Epithelial cell of esophagus (primary cell): ENCODE measurements at regions not wholly inside any gene's neighbourhood (a gene's known extent, or its start where the extent isn't known, plus 50 kb on each side); places are given as distances from the start of the nearest gene placed in this dataset.

Experiments
- DNase-seq: peaks from one replicate; pipeline ENCODE4 v3.0.0; 2010; ENCODE audit warnings: low read depth
- H3K4me3 ChIP-seq: 2 replicates; pipeline ENCODE4 v1.5.1; 2011; ENCODE audit warnings: mild to moderate bottlenecking, low read length, control low read depth
- TF ChIP-seq, protein P1 (sequence below): IDR thresholded peaks from 2 replicates; pipeline ENCODE4 v1.5.1; 2011; ENCODE audit warnings: low read depth, mild to moderate bottlenecking, low read length, control low read depth, inconsistent platforms; ENCODE audit not compliant: insufficient read depth; ENCODE audit errors: missing control alignments

DNA sequence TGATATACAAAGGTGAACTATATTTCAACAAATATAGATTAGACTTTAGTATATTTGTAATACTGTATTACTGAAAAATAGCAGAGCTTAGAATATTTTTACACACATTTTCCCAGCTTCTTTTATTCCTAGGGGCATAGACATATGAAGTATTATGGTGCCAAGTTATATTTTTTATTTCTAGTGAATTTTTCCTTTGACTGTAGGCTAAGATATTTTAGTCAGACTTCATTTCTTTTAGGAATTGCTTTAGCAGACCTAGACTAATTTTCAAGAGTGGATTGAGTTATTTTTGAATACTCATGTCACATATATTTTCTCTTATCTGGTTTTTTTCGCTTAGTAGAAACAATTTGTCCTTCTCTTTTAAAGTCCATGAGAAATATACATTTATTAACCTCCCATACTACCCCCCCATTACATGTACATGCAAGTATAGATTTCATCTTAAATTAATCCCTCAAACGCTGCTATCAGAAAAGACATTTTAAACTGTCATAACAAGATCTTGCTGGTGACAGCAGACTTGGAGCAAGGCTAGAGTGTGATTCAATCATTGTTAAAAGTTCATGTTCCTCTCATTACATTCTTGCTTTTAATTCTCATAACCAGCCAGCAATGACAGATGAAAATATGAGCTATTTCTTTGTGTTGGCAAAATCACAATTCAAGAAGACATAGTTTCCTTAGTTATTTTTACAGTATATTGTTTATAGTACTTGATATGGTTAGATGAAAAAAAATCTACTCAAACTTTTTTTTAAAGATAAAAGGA lies 456.1 kb downstream of the AEBP2 start:
- DNase-seq = no peak
- TF ChIP-seq, protein P1, sequence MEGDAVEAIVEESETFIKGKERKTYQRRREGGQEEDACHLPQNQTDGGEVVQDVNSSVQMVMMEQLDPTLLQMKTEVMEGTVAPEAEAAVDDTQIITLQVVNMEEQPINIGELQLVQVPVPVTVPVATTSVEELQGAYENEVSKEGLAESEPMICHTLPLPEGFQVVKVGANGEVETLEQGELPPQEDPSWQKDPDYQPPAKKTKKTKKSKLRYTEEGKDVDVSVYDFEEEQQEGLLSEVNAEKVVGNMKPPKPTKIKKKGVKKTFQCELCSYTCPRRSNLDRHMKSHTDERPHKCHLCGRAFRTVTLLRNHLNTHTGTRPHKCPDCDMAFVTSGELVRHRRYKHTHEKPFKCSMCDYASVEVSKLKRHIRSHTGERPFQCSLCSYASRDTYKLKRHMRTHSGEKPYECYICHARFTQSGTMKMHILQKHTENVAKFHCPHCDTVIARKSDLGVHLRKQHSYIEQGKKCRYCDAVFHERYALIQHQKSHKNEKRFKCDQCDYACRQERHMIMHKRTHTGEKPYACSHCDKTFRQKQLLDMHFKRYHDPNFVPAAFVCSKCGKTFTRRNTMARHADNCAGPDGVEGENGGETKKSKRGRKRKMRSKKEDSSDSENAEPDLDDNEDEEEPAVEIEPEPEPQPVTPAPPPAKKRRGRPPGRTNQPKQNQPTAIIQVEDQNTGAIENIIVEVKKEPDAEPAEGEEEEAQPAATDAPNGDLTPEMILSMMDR = no peak
- H3K4me3 ChIP-seq = no peak overlapping the region

DNA sequence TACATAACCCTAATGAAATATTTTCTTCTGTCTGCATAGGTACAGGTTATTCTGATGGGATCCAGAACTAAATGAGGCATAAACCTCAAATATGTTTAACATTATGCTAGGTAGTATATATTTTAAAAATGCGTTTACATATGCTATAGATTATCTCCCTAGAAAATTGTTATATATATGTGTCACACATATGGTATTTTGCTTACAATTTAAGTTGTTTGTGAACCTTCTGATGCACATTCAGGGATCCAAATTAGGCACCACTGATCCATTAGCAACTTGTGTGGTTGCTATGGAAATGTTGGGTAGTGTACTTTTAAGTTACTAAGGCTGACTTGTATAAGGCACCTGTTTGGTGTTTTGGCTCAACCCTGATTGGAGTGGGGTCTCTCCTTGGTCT lies 456.7 kb downstream of the AEBP2 start:
- TF ChIP-seq, protein P1 = no peak
- no peak for DNase-seq
- no peak overlapping the region for H3K4me3 ChIP-seq

DNA sequence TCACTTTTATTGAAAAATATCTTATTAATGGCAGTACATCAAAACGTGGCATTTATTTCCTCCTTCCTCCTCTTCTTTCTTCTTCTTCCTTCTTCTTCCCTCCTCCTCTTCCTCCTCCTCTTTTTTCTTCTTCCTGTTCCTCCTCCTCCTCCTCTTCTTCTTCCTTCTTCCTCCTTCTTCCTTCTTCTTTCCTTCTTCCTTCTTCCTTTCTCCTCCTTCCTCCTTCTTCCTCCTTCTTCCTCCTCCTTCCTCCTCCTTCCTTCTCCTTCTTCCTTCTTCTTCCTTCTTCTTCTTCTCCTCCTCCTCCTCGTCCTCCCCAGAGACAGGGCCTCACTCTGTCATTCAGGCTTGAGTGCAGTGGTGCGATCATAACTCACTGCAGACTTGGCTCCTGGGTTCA lies 457.2 kb downstream of the AEBP2 start:
- DNase-seq = no peak
- no peak overlapping the region for H3K4me3 ChIP-seq
- TF ChIP-seq, protein P1 = no peak

DNA sequence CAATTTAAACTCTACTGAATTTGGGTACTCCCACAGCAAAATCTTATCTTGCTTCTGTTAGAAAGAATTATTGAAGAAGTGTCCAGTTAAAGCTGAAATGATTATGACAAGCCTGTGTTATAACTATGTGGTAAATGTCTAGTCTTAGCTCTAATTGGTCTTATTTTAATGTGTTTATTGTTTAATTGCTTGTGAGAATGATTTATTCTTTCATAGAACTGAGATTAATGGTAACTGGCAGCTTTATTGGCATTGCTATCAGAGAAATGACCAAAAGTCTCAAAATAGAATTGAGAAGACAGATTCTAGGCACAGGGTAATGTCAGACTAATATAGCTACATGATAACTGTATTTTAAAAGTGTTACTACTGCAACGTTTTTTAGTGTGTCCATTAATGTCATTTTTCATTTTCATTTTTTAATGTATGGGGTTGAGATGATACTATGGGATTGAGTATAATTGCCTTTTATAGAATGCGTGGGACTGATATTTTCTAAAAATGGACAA lies 458.7 kb downstream of the AEBP2 start:
- TF ChIP-seq, protein P1 = no peak
- no peak overlapping the region for H3K4me3 ChIP-seq
- no peak for DNase-seq

DNA sequence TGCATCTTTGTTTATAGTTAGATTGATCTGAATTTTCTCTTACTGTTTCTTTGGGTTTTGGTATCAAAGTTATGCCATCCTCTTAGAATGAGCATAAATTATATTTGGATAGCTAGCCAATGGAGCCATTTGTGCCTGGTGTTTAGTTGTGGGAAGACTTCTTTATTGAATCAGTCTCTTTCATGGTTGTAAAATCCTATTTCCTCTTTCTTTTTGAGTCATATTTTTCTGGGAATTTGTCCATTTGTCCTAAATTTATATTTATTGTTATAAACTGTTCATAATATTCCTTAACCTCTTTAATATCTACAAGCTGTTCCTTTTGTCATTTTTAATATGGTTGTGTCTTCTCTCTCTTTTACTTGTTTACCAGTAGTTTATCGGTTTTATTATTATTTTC lies 462.5 kb downstream of the AEBP2 start:
- DNase-seq = no peak
- no peak overlapping the region for H3K4me3 ChIP-seq
- TF ChIP-seq, protein P1 = no peak

DNA sequence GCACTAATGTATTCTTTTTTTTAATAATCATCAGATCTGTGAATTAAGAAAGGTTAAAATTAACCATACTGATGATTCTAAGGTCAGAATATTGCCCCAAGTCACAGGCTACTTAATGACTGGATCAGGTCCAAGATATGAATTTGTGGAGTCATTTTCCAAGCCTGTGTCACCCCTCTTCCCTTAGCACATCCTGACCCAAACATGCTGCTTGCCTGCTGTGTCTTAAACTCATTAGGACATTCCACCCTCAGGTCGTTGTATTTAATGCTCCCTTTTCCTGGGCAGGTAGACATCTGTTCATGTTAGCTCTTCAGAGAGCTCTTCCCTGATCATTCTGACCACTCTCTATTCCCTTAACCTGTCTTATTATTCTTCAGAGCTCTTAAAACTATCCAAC lies 463.5 kb upstream of the PDE3A start:
- no peak for DNase-seq
- H3K4me3 ChIP-seq = no peak overlapping the region
- TF ChIP-seq, protein P1 = no peak

DNA sequence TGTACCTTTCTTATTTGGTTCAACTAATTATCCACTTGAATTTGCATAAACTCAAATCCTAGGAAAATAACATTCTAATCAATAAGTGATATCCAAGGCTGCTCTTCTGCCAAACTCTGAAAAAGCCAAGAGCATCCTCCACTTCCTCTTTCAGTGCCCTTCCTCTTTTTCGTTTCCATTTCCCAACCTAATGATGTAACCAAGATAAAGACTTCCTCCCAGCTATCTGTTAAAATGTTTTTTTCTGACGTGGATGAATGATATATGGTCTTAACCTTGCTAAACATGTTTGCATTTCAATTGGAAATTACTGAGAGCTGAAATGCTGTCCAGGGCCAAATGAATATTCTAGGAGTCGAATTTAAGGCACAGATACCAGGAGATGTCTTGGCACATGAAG lies 459.5 kb upstream of the PDE3A start:
- TF ChIP-seq, protein P1 = no peak
- no peak for DNase-seq
- H3K4me3 ChIP-seq = no peak overlapping the region
